CD4-positive, alpha-beta T cell treated with Interferon gamma for 1 hour (primary cell): ENCODE measurements at regions not wholly inside any gene's neighbourhood (a gene's known extent, or its start where the extent isn't known, plus 50 kb on each side); places are given as distances from the start of the nearest gene placed in this dataset.
A peak's percentile ranks its signal among the peaks of the same experiment; 100 is the strongest.
"Not testable (repeated sequence)": the region's sequence is repeated elsewhere in the genome, so short reads cannot be mapped to it uniquely, and the experiment has no call there.

Source experiments
- DNase-seq: peaks from one replicate; pipeline ENCODE4 v3.0.0-alpha.2; 2020

GRCh38 chr20:19903168-19903811, 113.9 kb upstream of the NAA20 start:
- peak; percentile 50 for DNase-seq

GRCh38 chr20:19907326-19908056, 109.7 kb upstream of the NAA20 start:
- DNase-seq, result no peak

- DNase-seq, result no peak
These were observed 108.6 kb upstream of the NAA20 start for GRCh38 chr20:19908576-19908975.

- DNase-seq, result peak; percentile 4
These were observed 107.4 kb upstream of the NAA20 start for GRCh38 chr20:19909725-19910124.

GRCh38 chr20:19911810-19912382, 105.3 kb upstream of the NAA20 start:
- DNase-seq, result no peak

- no peak for DNase-seq
These were observed 103.8 kb upstream of the NAA20 start for GRCh38 chr20:19913349-19913748.

GRCh38 chr20:19913927-19914614, 103.1 kb upstream of the NAA20 start:
- DNase-seq, result no peak

GRCh38 chr20:19915111-19915798, 101.9 kb upstream of the NAA20 start:
- peak; percentile 35 for DNase-seq

- no peak for DNase-seq
These were observed 100.4 kb upstream of the NAA20 start for GRCh38 chr20:19916531-19917485.

- DNase-seq, result no peak
These were observed 98.2 kb upstream of the NAA20 start for GRCh38 chr20:19918965-19919329.

- no peak for DNase-seq
These were observed 96.6 kb upstream of the NAA20 start for GRCh38 chr20:19920381-19921138.

- no peak for DNase-seq
These were observed 95.8 kb upstream of the NAA20 start for GRCh38 chr20:19921284-19921793.

- not testable (repeated sequence) for DNase-seq
These were observed 95.3 kb upstream of the NAA20 start for GRCh38 chr20:19921829-19922228.

GRCh38 chr20:19922716-19923115, 94.4 kb upstream of the NAA20 start:
- DNase-seq, result no peak

- no peak for DNase-seq
These were observed 93.4 kb upstream of the NAA20 start for GRCh38 chr20:19923762-19924161.

GRCh38 chr20:19924255-19924654, 92.9 kb upstream of the NAA20 start:
- DNase-seq, result no peak

GRCh38 chr20:19926591-19926990, 90.6 kb upstream of the NAA20 start:
- no peak for DNase-seq

- no peak for DNase-seq
These were observed 88.7 kb upstream of the NAA20 start for GRCh38 chr20:19928328-19929011.

GRCh38 chr20:19929012-19929360, 88.2 kb upstream of the NAA20 start:
- DNase-seq, result no peak

GRCh38 chr20:19929481-19930145, 87.5 kb upstream of the NAA20 start:
- no peak for DNase-seq
